ENCODE measurements at regions not wholly inside any gene's neighbourhood (a gene's known extent, or its start where the extent isn't known, plus 50 kb on each side); places are given as distances from the start of the nearest gene placed in this dataset.

- DNase-seq (ENCODE audit: insufficient read length, low spot score): no peak
- no peak for FAIRE-seq
Measured at GRCh38 chr15:59953392-59953883, 50.7 kb upstream of the FOXB1 start.

DNA sequence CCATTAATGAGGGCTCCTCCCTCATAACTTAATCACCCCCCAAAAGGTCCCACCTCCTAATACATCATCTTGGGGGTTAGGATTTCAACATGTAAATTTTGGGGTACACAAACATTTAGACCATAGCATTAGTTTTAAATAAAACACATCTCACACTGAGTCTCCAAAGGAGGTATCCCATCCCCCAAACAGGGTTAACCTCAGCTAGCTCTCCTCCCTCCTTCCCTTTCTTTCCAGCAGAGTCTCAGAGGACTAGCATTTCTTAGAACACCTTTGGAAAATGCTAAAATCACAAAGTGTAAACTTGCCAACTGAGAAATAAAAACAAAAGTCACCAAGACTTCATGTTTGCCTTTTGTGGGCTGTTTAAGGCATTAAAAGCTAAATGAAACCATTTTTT, 51.2 kb upstream of the FOXB1 start:
- FAIRE-seq (no peak), DNase-seq (ENCODE audit: insufficient read length, low spot score) (no peak)

- DNase-seq (ENCODE audit: insufficient read length, low spot score) (no peak), FAIRE-seq (no peak)
Measured at GRCh38 chr15:59950603-59951388, 53.3 kb upstream of the FOXB1 start.

GRCh38 chr15:59948924-59949613, 55.0 kb upstream of the FOXB1 start:
- DNase-seq (ENCODE audit: insufficient read length, low spot score) (no peak), FAIRE-seq (no peak)

GRCh38 chr15:59946084-59946483, 58.0 kb upstream of the FOXB1 start:
- DNase-seq (ENCODE audit: insufficient read length, low spot score) (no peak), FAIRE-seq (no peak)

DNA sequence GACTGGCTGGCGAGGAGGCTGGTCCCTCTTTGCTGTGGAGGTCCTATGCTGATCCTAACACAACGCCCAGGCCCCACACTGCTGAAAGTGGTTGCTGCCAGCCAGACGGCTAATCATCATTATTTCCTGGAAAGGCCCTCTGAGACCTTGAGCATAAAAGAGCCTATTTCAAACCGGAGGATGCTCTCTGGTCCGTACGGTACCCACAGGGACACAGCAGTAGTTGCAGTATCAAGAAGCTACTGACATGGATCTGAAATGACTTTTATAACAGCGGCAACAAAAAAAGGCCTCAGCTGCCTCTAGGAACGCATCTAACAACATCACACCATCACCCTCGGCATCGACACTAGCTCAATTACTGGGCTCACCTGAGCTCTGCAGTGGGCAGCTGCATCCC, 59.1 kb upstream of the FOXB1 start:
- DNase-seq (ENCODE audit: insufficient read length, low spot score): no peak
- no peak for FAIRE-seq

DNA sequence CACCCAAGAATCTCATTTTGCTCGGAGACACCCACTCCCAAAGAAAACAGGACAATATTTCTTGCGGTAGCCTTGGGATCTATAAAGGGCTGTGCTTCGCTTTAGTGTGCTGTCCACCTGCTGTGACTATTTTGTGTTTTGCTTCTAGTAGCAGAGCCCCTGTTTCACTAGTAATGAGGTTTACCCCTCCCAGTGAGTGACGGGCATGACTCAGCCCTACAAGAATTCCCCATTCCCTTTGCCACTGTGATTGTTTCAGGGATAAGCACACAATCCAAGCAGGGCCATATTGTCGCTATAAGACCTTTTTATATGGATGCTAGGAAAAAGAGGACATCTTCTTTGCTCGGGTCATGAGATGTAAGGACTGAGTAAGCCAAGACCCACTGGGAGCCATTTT, 62.5 kb upstream of the FOXB1 start:
- DNase-seq (ENCODE audit: insufficient read length, low spot score): no peak
- no peak for FAIRE-seq

DNA sequence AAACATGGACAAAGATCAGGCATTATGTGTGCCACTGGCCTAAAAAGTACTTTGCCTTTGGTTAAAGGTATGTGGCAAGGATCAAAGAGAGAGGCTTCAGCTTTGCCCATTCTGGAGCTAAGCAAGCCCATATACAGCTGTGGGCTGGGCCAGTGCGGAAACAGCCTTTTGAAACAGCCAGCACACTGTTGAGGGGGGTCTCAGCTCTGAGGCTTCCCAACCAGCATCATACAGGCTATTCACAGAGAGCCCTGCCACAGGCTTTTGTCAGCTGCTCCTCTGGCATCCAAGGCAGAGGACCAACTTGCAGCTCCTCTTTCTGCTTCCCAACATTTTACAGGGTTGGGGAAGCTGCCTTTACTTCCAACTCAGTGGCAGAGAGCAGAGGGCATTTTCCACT, 63.2 kb upstream of the FOXB1 start:
- DNase-seq (ENCODE audit: insufficient read length, low spot score): no peak
- no peak for FAIRE-seq

GRCh38 chr15:59940456-59940855, 63.7 kb upstream of the FOXB1 start:
- no peak for FAIRE-seq
- no peak for DNase-seq (ENCODE audit: insufficient read length, low spot score)

GRCh38 chr15:59936741-59937140, 67.4 kb upstream of the FOXB1 start:
- DNase-seq (ENCODE audit: insufficient read length, low spot score) (no peak), FAIRE-seq (no peak)

GRCh38 chr15:59933607-59934006, 70.5 kb upstream of the FOXB1 start:
- DNase-seq (ENCODE audit: insufficient read length, low spot score): no peak
- FAIRE-seq: no peak

DNA sequence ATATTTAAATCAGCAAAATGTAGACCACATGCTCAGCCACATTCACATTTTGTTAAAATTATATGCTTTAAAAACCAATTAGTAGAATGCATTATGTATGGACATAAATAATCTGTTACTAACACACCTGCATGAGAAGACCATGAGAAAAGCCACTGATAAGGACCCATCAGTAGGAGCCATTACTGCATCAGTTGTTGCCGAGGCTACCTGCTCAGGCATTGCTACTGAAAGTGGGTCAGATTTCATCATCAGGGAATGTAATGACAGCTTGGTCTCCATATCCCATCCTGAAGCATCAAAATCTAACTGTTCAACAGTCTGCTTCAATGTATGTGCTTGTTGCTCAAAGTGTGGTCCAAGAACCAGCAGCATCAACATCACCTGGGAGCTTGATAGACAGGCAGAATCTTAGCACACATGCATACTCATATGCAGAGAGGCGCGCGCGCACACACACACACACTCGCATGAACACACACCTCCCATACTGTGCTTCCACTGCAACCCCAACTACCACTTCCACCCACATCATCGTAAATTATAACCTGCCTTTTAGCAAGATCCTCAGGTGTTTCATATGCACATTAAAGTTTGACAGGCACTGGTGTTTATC, 72.4 kb upstream of the FOXB1 start:
- no peak for DNase-seq (ENCODE audit: insufficient read length, low spot score)
- FAIRE-seq: no peak

GRCh38 chr15:59924812-59925522, 79.1 kb upstream of the FOXB1 start:
- DNase-seq (ENCODE audit: insufficient read length, low spot score) (no peak), FAIRE-seq (no peak)

DNA sequence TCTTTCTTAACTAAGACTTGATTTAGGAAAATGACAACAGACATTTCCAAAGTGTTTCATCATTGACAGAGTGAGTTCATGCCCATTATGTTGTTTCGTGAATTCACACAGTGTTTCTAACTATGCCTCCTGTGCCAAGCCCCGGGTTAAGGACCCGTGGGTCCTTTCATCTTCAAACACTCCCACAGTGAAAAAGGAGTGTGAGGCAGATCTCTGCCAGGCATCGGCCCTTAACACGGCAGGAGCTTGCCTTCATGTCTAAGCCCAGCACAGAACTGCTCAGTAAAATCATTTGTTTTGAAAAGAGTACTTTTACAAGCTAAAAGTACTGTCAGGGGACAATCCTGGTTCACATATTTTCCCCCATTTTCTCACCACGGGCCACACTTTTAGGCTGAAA, 80.0 kb upstream of the FOXB1 start:
- FAIRE-seq: no peak

GRCh38 chr15:59923508-59923907, 80.6 kb upstream of the FOXB1 start:
- DNase-seq (ENCODE audit: insufficient read length, low spot score) (no peak), FAIRE-seq (no peak)

More for the DNA sequence above, 80.0 kb upstream of the FOXB1 start:
- DNase-seq (ENCODE audit: insufficient read length, low spot score): no peak

DNA sequence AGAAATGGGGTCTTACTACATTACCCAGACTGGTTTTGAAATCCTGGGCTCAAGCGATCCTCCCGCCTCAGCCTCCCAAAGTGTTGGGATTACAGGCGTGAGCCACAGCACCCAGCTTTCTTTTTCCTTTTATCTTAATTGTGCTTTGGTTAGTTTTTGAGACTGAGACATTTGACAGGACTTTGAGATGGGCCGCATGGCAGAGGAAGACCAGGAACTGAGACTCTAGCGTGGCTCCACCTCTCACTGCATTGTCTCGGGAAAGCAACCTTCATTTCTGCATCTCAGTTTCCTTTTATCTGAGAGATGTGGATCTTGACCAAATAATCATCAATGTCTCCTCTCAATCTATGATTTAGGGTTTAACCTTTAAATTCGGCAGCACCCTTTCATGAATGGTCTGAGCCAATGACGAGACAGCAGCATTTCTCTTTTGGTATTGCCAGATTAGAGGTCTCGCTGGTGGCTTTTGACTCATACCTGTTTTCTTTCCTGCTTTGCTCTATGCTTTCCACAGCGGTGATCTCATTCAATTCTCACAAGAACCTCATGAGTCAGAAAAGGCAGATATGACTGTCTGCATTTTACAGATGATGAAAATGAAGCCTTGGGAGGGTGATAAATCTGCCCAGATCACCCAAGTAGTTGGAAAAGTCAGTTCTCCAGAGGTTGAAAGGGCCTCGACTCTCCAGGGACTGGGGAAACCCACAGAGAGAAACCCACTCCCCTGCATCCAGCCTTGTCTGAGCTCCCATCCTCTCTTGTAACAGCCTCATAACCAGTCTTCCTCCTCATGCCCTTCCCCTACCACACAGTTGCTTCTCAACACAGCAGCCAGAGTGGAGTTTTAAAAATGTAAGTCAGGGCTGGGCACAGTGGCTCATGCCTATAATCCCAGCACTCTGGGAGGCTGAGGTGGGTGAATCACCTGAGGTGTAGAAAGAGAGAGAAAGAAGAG, 84.8 kb upstream of the FOXB1 start:
- FAIRE-seq (peak; percentile 64), DNase-seq (ENCODE audit: insufficient read length, low spot score) (no peak)

- FAIRE-seq: peak; percentile 78
- DNase-seq (ENCODE audit: insufficient read length, low spot score): peak; percentile 48
Measured at GRCh38 chr15:59917504-59918157, 86.5 kb upstream of the FOXB1 start.

DNA sequence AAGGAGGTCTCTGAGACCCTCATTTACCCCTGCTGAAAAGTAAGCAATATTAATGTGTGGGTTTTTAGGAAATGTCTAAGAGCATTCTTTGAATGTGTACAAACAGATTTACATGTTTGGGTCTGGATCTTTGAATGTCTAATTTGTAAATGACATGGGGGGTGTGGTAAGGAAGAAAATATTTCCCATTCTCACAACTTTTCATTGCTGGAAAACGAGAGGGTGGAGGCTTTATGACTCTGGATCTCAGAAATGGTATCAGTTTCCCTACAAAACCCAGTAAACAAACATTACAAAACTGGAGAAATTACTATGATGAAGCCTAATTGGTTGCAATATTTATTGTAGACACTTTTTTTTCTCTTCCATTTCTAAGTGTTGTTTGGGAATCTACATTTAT, 98.1 kb upstream of the FOXB1 start:
- no peak for DNase-seq (ENCODE audit: insufficient read length, low spot score)
- FAIRE-seq: no peak

DNA sequence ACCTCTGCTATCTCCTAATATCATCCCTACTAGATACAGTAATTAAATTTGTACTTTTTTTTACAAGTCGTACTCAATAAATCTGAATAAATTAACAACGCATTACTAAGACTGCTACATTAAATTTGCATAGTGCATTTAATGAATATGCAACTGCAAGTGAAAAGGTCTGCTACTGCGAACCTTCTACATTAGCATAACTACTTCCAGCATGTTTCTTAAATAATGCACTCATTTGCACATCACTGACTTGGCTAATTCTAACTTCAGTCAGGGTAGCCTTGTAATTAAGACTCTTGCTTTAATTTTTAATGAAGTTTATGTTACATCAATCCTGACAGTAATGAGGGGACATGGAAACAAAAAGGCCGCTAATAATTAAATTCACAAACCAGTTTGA, 98.9 kb upstream of the FOXB1 start:
- DNase-seq (ENCODE audit: insufficient read length, low spot score) (no peak), FAIRE-seq (no peak)
